ENCODE measurements at regions not wholly inside any gene's neighbourhood (a gene's known extent, or its start where the extent isn't known, plus 50 kb on each side); places are given as distances from the start of the nearest gene placed in this dataset.

DNA sequence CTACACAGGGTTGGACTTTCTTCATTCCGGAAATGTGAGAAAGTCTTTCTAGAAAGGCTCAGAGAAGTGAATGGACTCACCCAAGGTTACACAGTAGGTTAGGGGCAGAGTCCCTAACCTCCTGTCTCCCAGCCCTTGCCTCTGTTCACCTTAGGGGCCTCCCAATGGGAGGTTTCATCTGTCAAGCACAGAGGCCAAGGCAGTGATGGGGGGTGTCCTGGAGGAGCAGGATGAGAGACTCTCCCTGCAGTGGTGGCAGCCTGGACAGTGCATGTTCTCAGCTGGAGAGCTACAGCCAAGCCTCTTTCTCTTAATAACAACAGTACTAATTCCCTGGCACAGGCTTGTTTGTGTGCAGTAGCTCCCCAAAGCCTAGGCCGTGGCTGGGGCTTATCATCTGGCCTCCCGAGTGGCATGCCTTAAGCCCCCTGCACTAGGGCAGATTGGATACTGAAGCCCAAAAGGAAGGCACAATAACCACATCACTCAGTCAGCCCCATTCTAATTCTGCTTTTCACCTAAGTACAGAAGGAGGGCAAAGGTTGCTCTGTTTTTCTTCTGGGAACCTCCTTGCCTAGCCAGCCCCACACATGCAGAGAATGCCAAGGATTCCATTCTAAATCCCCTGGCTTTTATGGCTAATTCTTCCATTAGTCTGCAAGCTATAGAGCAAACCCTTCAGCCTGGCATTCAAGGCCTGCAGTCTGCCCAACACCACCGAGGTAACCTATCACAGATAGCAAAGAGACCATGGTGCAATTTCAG lies 50.2 kb upstream of the XPA start:
- Histone ChIP-seq H3K4me3 (no peak overlapping the region), H3K36me3 (no peaks in the 10 kb centered on the region), H3K27me3 (peaks cover 46% of the 10 kb centered on the region), H3K27ac (no peak overlapping the region), H3K4me1 (ENCODE audit: low read depth) (no peaks in the 10 kb centered on the region), H3K9me3 (ENCODE audit: low read depth) (no peaks in the 10 kb centered on the region)
- TF ChIP-seq, protein P1, sequence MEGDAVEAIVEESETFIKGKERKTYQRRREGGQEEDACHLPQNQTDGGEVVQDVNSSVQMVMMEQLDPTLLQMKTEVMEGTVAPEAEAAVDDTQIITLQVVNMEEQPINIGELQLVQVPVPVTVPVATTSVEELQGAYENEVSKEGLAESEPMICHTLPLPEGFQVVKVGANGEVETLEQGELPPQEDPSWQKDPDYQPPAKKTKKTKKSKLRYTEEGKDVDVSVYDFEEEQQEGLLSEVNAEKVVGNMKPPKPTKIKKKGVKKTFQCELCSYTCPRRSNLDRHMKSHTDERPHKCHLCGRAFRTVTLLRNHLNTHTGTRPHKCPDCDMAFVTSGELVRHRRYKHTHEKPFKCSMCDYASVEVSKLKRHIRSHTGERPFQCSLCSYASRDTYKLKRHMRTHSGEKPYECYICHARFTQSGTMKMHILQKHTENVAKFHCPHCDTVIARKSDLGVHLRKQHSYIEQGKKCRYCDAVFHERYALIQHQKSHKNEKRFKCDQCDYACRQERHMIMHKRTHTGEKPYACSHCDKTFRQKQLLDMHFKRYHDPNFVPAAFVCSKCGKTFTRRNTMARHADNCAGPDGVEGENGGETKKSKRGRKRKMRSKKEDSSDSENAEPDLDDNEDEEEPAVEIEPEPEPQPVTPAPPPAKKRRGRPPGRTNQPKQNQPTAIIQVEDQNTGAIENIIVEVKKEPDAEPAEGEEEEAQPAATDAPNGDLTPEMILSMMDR (IDR thresholded peaks at IDR 0.05; ENCODE audit: low read depth, low read length), result no peak
- DNase-seq (ENCODE audit: low read depth in 1 of 2, low spot score in 1 of 2), result no peak

DNA sequence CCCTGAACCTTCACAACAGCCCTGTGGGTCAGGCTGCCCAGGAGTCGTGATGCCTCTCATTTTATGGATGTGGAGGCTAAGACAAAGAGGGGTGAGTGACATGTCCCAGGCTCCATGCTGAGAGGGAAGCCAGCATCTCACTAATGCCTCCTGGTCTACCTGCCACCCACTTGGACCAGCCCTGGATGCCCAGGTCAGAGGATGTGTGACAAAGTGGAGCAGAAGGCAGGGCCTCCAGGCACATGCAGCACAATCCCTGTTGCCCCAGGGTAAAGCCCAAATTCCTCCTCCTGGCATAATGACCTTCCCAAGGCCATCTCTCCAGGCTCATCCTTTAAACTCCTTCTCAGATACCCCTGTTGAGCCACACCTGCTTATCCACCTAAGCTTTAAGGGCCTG lies 51.4 kb upstream of the XPA start:
- Histone ChIP-seq H3K4me1 (ENCODE audit: low read depth) (no peaks in the 10 kb centered on the region), H3K27me3 (peaks cover 41% of the 10 kb centered on the region), H3K9me3 (ENCODE audit: low read depth) (no peaks in the 10 kb centered on the region), H3K4me3 (no peak overlapping the region), H3K36me3 (no peaks in the 10 kb centered on the region), H3K27ac (no peak overlapping the region)
- DNase-seq (ENCODE audit: low read depth in 1 of 2, low spot score in 1 of 2), result no peak
- TF ChIP-seq, protein P1 (IDR thresholded peaks at IDR 0.05; ENCODE audit: low read depth, low read length), result no peak

DNA sequence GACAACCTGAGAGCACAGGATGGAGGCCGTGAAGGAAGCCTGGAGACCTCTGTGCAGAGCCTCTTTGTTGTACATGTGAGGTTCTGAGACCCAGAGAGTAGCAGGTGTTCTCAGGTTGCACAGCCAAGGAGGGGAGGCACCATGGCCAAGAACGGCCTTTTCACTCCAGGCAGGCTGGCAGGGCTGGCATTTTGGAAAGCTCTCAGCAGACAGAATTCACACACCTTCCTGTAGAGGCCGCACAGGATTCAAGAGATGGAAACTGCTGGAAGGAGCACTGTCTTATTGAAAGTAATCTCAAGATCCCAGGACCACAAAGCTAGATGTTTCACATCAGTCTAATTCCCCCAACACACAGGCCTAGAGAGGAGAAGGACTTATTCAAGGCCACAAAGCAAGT lies 52.8 kb upstream of the XPA start:
- TF ChIP-seq, protein P1 (IDR thresholded peaks at IDR 0.05; ENCODE audit: low read depth, low read length), result no peak
- H3K4me1 ChIP-seq (ENCODE audit: low read depth), result no peaks in the 10 kb centered on the region
- no peak overlapping the region for H3K27ac ChIP-seq
- DNase-seq (ENCODE audit: low read depth in 1 of 2, low spot score in 1 of 2), result no peak
- no peaks in the 10 kb centered on the region for H3K9me3 ChIP-seq (ENCODE audit: low read depth)
- peaks cover 33% of the 10 kb centered on the region for H3K27me3 ChIP-seq
- H3K36me3 ChIP-seq, result no peaks in the 10 kb centered on the region
- H3K4me3 ChIP-seq, result no peak overlapping the region

DNA sequence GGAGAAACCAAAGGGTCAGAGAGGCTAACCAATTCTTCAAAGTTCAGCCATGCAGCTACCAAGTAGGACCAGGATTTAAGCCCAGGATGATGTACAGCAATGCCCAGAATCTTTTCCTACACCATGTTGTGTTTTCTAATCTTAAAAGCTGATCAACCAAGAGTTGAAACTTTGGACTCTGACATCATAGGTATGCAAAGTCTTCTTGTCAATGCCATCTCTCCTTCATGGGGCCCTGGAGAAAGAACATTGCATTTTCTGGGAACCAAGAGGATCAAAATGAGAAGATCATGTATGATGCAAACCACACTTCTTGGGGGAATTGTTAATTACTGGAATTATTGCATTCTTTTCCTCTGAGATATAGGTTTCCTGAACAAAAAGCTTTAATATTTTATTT lies 54.4 kb upstream of the XPA start:
- no peak for DNase-seq (ENCODE audit: low read depth in 1 of 2, low spot score in 1 of 2)
- H3K4me1 ChIP-seq (ENCODE audit: low read depth), result no peaks in the 10 kb centered on the region
- no peaks in the 10 kb centered on the region for H3K9me3 ChIP-seq (ENCODE audit: low read depth)
- H3K27ac ChIP-seq, result no peak overlapping the region
- TF ChIP-seq, protein P1 (IDR thresholded peaks at IDR 0.05; ENCODE audit: low read depth, low read length), result no peak
- no peak overlapping the region for H3K4me3 ChIP-seq
- H3K27me3 ChIP-seq, result peaks cover 33% of the 10 kb centered on the region
- H3K36me3 ChIP-seq, result no peaks in the 10 kb centered on the region

DNA sequence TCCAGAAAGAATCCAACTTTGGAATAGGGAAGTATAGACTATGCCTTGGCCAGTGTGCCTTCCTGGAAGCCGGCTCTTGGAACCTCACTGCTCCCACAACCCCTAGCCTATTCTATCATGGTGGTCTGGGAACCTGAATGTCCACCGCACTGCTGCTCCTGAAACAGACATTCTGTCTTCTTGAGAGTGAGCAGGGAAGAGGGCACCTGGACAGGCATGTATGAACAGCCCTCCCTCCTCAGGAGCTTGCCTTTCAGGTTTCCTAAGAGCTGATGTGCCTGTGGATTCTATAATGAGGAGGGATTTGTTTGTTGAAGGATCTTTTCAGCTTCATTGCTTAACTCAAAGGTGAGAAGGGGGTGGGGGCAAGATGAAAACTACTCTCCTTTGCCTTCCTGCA lies 55.1 kb upstream of the XPA start:
- TF ChIP-seq, protein P1 (IDR thresholded peaks at IDR 0.05; ENCODE audit: low read depth, low read length), result no peak
- no peak for DNase-seq (ENCODE audit: low read depth in 1 of 2, low spot score in 1 of 2)
- Histone ChIP-seq H3K36me3 (no peaks in the 10 kb centered on the region), H3K4me1 (ENCODE audit: low read depth) (no peaks in the 10 kb centered on the region), H3K27me3 (peaks cover 35% of the 10 kb centered on the region), H3K4me3 (no peak overlapping the region), H3K27ac (no peak overlapping the region), H3K9me3 (ENCODE audit: low read depth) (no peaks in the 10 kb centered on the region)
